SK-N-SH (cell line): ENCODE measurements at regions not wholly inside any gene's neighbourhood (a gene's known extent, or its start where the extent isn't known, plus 50 kb on each side); places are given as distances from the start of the nearest gene placed in this dataset.
"Not testable (repeated sequence)": the region's sequence is repeated elsewhere in the genome, so short reads cannot be mapped to it uniquely, and the experiment has no call there.

ENCODE experiments used
- CTCF ChIA-PET: fragments of 300-600, 350-600 bp; formaldehyde crosslinking; extraction: SDS; loops from one replicate; lab custom pipeline; 2021; lab: Yijun Ruan, JAX
- POLR2A ChIA-PET: fragments of 350-600 bp; sonication (Branson Sonifier 250); formaldehyde crosslinking; extraction: SDS; loops from one replicate; lab custom pipeline; 2020; ENCODE audit warnings: antibody characterized with exemption, inconsistent platforms; lab: Yijun Ruan, JAX
- DNase-seq: peaks from one replicate; pipeline ENCODE4 v3.0.0; 2012
- H2AFZ ChIP-seq: fragments of 200-600 bp; sonication (generic); 2 replicates; pipeline ENCODE4 v1.8.1; 2016; ENCODE audit warnings: antibody characterized with exemption, mild to moderate bottlenecking, low read depth
- H3F3A ChIP-seq: fragments of 200-600 bp; sonication (generic); replicated peaks from 2 replicates; pipeline ENCODE3; 2016; ENCODE audit warnings: antibody characterized with exemption, mild to moderate bottlenecking; ENCODE audit not compliant: insufficient read depth
- H3K27ac ChIP-seq, 2 experiments: fragments of 200-500 bp in 1 of 2; fragments of 200-600 bp in 1 of 2; sonication (Bioruptor generic) in 1 of 2; sonication (generic), shearing (Covaris generic) in 1 of 2; 2 replicates each; pipeline versions ENCODE4 v1.5.1 to v1.6.1; 2014 to 2016; ENCODE audit warnings: low read depth in 2 of 2, inconsistent platforms in 1 of 2, low read length in 1 of 2, mild to moderate bottlenecking in 1 of 2, mixed read lengths in 1 of 2
- H3K27me3 ChIP-seq: fragments of 200-600 bp; sonication (generic), shearing (Covaris generic); 2 replicates; pipeline ENCODE4 v1.6.1; 2016; ENCODE audit warnings: mixed run types; ENCODE audit not compliant: insufficient read depth
- H3K36me3 ChIP-seq, 2 experiments: fragments of 200-500 bp in 1 of 2; fragments of 200-600 bp in 1 of 2; sonication (Bioruptor generic) in 1 of 2; sonication (generic) in 1 of 2; replicated peaks in 1 of 2; 2 replicates each; pipeline versions ENCODE3 to v1.5.1; 2014 to 2016; ENCODE audit warnings: low read length in 1 of 2, mild to moderate bottlenecking in 1 of 2; ENCODE audit not compliant: insufficient read depth in 2 of 2, control insufficient read depth in 1 of 2
- H3K4me1 ChIP-seq, 2 experiments: fragments of 200-500 bp in 1 of 2; fragments of 200-600 bp in 1 of 2; sonication (Bioruptor generic) in 1 of 2; sonication (generic), shearing (Covaris generic) in 1 of 2; 2 replicates each; pipeline versions ENCODE4 v1.5.1 to v1.6.1; 2014 to 2016; ENCODE audit warnings: low read depth in 1 of 2, low read length in 1 of 2, mixed run types in 1 of 2; ENCODE audit not compliant: insufficient read depth in 2 of 2, control insufficient read depth in 1 of 2
- H3K4me2 ChIP-seq: fragments of 200-600 bp; sonication (generic), shearing (Covaris generic); 2 replicates; pipeline ENCODE4 v1.6.1; 2017; ENCODE audit warnings: mixed run types
- H3K4me3 ChIP-seq, 2 experiments: fragments of 200-500 bp in 1 of 2; fragments of 200-600 bp in 1 of 2; sonication (Bioruptor generic) in 1 of 2; sonication (generic), shearing (Covaris generic) in 1 of 2; 2 replicates each; pipeline versions ENCODE4 v1.5.1 to v1.8.1; 2014 to 2016; ENCODE audit warnings: low read depth in 2 of 2, inconsistent platforms in 1 of 2, low read length in 1 of 2, mild to moderate bottlenecking in 1 of 2, mixed read lengths in 1 of 2, moderate library complexity in 1 of 2
- H3K79me2 ChIP-seq: fragments of 200-600 bp; sonication (generic); 2 replicates; pipeline ENCODE4 v1.8.1; 2017; ENCODE audit warnings: mild to moderate bottlenecking; ENCODE audit not compliant: insufficient read depth
- H3K9ac ChIP-seq: fragments of 200-600 bp; sonication (generic); 2 replicates; pipeline ENCODE4 v1.6.1; 2017; ENCODE audit warnings: mixed run types
- H3K9me2 ChIP-seq: fragments of 200-600 bp; sonication (generic); 2 replicates; pipeline ENCODE4 v1.6.1; 2017; ENCODE audit warnings: mixed run types
- H3K9me3 ChIP-seq: fragments of 200-600 bp; sonication (generic); 2 replicates; pipeline ENCODE4 v1.6.1; 2017; ENCODE audit warnings: mixed run types, mild to moderate bottlenecking, moderate library complexity
- H4K20me1 ChIP-seq: fragments of 200-600 bp; sonication (generic); 2 replicates; pipeline ENCODE4 v1.6.1; 2017; ENCODE audit warnings: mild to moderate bottlenecking, mixed run types; ENCODE audit not compliant: insufficient read depth
- ELF1 ChIP-seq: IDR thresholded peaks from 2 replicates; pipeline ENCODE4 v1.4.0; 2012
- FOXJ3 ChIP-seq: sonication (generic); formaldehyde crosslinking; IDR thresholded peaks from 2 replicates; pipeline ENCODE4 v1.5.1; 2020; ENCODE audit warnings: mild to moderate bottlenecking, missing genetic modification reagents
- RAD21 ChIP-seq: IDR thresholded peaks from 2 replicates; pipeline ENCODE4 v1.6.1; 2012; ENCODE audit warnings: mild to moderate bottlenecking, low read length
- SMC3 ChIP-seq: IDR thresholded peaks from 2 replicates; pipeline ENCODE4 v1.6.1; 2012; ENCODE audit warnings: low read depth, low read length, improper control_type of control experiment
- WGBS: methylation state at CpG from one replicate; pipeline ENCODE4 v1.1.6; 2017; ENCODE audit warnings: low lambda C conversion rate; 5-methylcytosine and 5-hydroxymethylcytosine counted together
- TF ChIP-seq, protein P1 (sequence below): fragments of 200-600 bp; sonication (generic); IDR thresholded peaks from 2 replicates; pipeline ENCODE4 v1.6.1; 2017; ENCODE audit warnings: antibody characterized with exemption, mild to moderate bottlenecking, moderate library complexity
- TF ChIP-seq, protein P2 (sequence below): IDR thresholded peaks from 2 replicates; pipeline ENCODE4 v1.4.0; 2012; ENCODE audit warnings: low read depth, borderline replicate concordance

DNA sequence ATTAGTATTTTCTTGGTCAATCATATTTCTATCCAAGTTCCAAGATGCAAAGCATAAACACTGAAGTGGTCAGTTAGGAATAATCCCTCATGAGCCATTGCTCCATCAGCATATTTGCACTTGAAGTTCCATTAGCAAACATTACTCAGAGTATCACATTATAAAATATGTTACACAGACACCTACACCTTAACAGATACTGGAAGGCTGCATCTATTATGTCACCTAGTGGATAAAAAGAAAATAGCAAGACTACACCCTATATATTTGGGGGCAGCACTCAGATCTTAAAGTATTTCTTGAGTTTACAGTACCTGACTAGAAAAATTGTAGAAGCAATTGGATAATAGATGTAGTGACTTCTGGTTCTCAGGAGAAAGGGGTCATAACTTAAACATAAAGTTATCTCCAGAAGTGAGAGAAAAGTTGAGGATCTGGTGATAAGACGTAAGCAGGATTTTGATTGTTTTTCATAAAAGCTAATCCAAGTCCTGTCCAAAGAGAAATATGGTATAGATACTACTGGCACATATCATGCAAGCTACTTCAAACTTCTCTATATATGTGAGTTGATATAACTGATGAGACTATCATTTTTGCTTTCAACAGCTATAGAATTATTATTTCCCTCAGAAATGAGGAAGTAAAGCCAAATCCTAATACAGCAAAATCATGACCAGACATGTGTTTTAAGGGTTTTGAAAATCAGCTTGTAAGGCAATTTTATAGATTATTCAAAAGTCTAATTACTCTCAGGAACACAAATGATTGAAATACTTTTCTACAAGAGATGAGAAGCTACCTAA is 422.2 kb downstream of the GBE1 start:
- H3K9ac ChIP-seq: no peak overlapping the region
- no peaks in the 10 kb centered on the region for H3F3A ChIP-seq
- H3K79me2 ChIP-seq: no peaks in the 10 kb centered on the region
- H2AFZ ChIP-seq: no peak overlapping the region; the same call in 1 of the 2 replicates
- ChIA-PET POLR2A (no interaction called here), CTCF (interaction anchor here (0.7 to 4.3 kb wide), 26 partner anchors 10 to 1977 kb away, joined by 3 to 52 read pairs (median 4); no protein-coding TSS in a partner anchor)
- no peak overlapping the region for H3K4me2 ChIP-seq
- no peak overlapping the region for H3K4me3 ChIP-seq
- DNase-seq: peak; percentile 42
- no peaks in the 10 kb centered on the region for H3K9me2 ChIP-seq
- no peaks in the 10 kb centered on the region; a peak in 1 of 4 replicates for H3K4me1 ChIP-seq
- no peaks in the 10 kb centered on the region for H3K27me3 ChIP-seq
- no peaks in the 10 kb centered on the region for H3K36me3 ChIP-seq
- peak; percentile 74 for TF ChIP-seq RAD21
- TF ChIP-seq SMC3: peak; percentile 71
- TF ChIP-seq, protein P1, sequence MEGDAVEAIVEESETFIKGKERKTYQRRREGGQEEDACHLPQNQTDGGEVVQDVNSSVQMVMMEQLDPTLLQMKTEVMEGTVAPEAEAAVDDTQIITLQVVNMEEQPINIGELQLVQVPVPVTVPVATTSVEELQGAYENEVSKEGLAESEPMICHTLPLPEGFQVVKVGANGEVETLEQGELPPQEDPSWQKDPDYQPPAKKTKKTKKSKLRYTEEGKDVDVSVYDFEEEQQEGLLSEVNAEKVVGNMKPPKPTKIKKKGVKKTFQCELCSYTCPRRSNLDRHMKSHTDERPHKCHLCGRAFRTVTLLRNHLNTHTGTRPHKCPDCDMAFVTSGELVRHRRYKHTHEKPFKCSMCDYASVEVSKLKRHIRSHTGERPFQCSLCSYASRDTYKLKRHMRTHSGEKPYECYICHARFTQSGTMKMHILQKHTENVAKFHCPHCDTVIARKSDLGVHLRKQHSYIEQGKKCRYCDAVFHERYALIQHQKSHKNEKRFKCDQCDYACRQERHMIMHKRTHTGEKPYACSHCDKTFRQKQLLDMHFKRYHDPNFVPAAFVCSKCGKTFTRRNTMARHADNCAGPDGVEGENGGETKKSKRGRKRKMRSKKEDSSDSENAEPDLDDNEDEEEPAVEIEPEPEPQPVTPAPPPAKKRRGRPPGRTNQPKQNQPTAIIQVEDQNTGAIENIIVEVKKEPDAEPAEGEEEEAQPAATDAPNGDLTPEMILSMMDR: peak; percentile 76
- no peak for TF ChIP-seq ELF1
- no peak overlapping the region for H3K27ac ChIP-seq
- no peaks in the 10 kb centered on the region for H4K20me1 ChIP-seq
- no peaks in the 10 kb centered on the region for H3K9me3 ChIP-seq
- WGBS: 100% methylated on average over 1 of the region's 1 CpG

DNA sequence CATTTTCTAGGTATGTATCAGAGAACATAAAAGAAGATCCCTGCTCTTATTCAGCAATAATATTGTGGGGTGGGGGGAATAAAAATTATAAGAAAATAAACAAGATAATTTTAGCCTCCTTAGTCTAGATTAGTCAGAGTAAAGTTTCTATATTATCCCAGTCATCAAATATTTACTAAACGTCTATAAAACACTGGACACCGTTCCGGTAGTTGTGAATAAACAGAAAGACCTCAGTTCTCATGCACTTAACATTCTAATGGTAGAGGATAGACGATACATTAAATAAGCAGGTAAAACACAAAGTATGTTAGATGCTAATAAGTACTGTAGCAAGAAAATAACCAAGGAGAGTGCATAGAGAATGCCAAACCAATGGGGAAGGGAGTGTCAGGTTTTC is 425.0 kb downstream of the GBE1 start:
- Histone ChIP-seq H3K9me3 (no peaks in the 10 kb centered on the region), H3K9me2 (no peaks in the 10 kb centered on the region), H3K27me3 (no peaks in the 10 kb centered on the region), H3K27ac (no peak overlapping the region), H3K4me2 (no peak overlapping the region), H3K4me3 (no peak overlapping the region), H3F3A (no peaks in the 10 kb centered on the region), H3K4me1 (no peaks in the 10 kb centered on the region; a peak in 1 of 4 replicates), H3K36me3 (no peaks in the 10 kb centered on the region), H2AFZ (no peak overlapping the region), H4K20me1 (no peaks in the 10 kb centered on the region), H3K9ac (no peak overlapping the region), H3K79me2 (no peaks in the 10 kb centered on the region)
- DNase-seq: no peak
- WGBS: 82% methylated on average over 4 of the region's 4 CpGs
- POLR2A ChIA-PET: no interaction called here
- TF ChIP-seq FOXJ3 (CRISPR knock-in tag): no peak
- TF ChIP-seq, protein P1: no peak
- TF ChIP-seq, protein P2, sequence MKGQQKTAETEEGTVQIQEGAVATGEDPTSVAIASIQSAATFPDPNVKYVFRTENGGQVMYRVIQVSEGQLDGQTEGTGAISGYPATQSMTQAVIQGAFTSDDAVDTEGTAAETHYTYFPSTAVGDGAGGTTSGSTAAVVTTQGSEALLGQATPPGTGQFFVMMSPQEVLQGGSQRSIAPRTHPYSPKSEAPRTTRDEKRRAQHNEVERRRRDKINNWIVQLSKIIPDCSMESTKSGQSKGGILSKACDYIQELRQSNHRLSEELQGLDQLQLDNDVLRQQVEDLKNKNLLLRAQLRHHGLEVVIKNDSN: no peak
- CTCF ChIA-PET: interaction anchor here (1.9 kb wide), 1 partner anchor 34 kb away, joined by 6 read pairs; no protein-coding TSS in a partner anchor

DNA sequence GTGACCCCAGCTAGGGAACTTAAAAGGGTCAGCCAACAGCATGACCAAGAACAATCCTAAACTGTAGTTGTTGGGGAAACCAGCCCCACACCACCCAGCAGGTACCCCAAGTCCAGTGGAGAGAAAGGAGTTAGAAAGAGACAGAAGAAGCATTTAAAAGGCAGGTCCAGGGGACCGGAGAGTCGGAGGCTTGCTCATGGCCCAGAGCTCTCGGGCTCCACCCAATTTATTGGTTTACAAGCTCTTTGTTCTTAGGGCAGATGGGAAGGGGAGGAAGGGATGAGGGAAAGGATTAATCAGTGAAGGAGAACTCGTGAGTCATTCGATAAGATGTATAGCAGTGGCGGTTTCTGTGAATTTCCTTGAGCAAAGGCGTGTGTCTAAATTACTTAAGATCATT is 431.6 kb downstream of the GBE1 start:
- H3K9me2 ChIP-seq, H3K36me3 ChIP-seq, H3K79me2 ChIP-seq, H4K20me1 ChIP-seq, H3F3A ChIP-seq, H3K4me1 ChIP-seq, H3K27ac ChIP-seq, CTCF ChIA-PET, POLR2A ChIA-PET, H3K27me3 ChIP-seq, H3K9ac ChIP-seq, H3K9me3 ChIP-seq, H3K4me3 ChIP-seq, H2AFZ ChIP-seq, H3K4me2 ChIP-seq, DNase-seq: not testable (repeated sequence)
- 81% methylated on average over 7 of the region's 7 CpGs for WGBS
